ENCODE measurements at regions not wholly inside any gene's neighbourhood (a gene's known extent, or its start where the extent isn't known, plus 50 kb on each side); places are given as distances from the start of the nearest gene placed in this dataset.
A peak's percentile ranks its signal among the peaks of the same experiment; 100 is the strongest.

DNA sequence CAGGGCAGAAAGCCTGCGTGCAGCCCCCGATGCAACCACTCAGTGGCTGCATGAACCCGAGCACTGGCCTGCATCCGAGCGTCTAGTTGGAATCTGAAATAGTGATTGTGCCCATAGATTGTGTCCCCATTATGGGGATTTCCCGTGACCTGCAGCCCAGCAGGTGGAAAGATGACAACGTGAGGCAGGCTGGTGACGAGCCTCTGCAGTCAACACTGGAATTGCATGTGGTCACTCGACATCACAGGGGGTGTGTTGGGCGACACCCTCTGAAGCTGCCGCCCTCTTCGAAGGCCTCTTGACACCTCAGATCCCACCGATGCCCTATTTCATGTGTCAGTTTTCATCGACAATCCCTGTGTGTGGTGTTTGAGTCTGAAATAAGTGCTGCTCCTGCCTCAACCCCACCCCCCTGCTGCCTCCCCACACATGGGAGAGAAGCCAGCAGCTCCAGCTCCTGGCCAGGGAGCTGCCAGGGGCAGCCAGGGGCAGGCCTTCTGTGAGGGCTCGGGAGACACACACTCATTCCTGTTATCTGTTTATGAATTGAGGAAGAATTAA is 172.0 kb upstream of the B3GAT1 start:
- 75% methylated on average over 9 of the region's 15 CpGs for WGBS (ENCODE audit: insufficient coverage)
- Histone ChIP-seq H3K9ac (ENCODE audit: low read length) (no peak overlapping the region), H3K4me1 (ENCODE audit: control insufficient read depth in 2 of 2, insufficient read depth in 2 of 2, low read length in 2 of 2) (peaks cover 0 to 66% of the 10 kb centered on the region in 2 donors), H3K27ac (ENCODE audit: low read length in 2 of 2) (no peak overlapping the region), H2AFZ (ENCODE audit: insufficient read depth, low read depth, low read length, poor library complexity, severe bottlenecking) (no peak overlapping the region), H4K20me1 (ENCODE audit: control insufficient read depth, insufficient read depth, low read length, poor library complexity, severe bottlenecking) (no peaks in the 10 kb centered on the region), H3K4me2 (replicated peaks; ENCODE audit: low read depth, low read length, poor library complexity, severe bottlenecking) (peak overlapping the region; percentile 37), H3K9me3 (ENCODE audit: control extremely low read depth in 1 of 3, control insufficient read depth in 2 of 3, insufficient read depth in 1 of 3, low read length in 2 of 3) (peaks cover 0 to 9% (median 0%) of the 10 kb centered on the region in 3 donors), H3K36me3 (replicated peaks in 1 of 2; ENCODE audit: control extremely low read depth in 1 of 2, control insufficient read depth in 1 of 2, extremely low read depth in 1 of 2, insufficient read depth in 2 of 2, low read length in 1 of 2) (no peaks in the 10 kb centered on the region), H3K4me3 (ENCODE audit: control extremely low read depth in 1 of 5, extremely low read depth in 1 of 5, insufficient read depth in 1 of 5, low read depth in 2 of 5, low read length in 4 of 5) (no peak overlapping the region), H3K79me2 (ENCODE audit: control insufficient read depth, insufficient read depth, low read length) (no peaks in the 10 kb centered on the region), H3K27me3 (replicated peaks in 1 of 4; ENCODE audit: control extremely low read depth in 1 of 4, control insufficient read depth in 3 of 4, insufficient read depth in 4 of 4, low read length in 3 of 4) (peaks cover 0 to 4% (median 0%) of the 10 kb centered on the region in 4 experiments)
- ATAC-seq (ENCODE audit: low read depth) (no peak), DNase-seq (peak; percentile 13)
- no peak for TF ChIP-seq EZH2 (IDR thresholded peaks at IDR 0.05; ENCODE audit: borderline replicate concordance, insufficient read depth, low read depth, low read length, poor library complexity, severe bottlenecking)
- TF ChIP-seq, protein P1, sequence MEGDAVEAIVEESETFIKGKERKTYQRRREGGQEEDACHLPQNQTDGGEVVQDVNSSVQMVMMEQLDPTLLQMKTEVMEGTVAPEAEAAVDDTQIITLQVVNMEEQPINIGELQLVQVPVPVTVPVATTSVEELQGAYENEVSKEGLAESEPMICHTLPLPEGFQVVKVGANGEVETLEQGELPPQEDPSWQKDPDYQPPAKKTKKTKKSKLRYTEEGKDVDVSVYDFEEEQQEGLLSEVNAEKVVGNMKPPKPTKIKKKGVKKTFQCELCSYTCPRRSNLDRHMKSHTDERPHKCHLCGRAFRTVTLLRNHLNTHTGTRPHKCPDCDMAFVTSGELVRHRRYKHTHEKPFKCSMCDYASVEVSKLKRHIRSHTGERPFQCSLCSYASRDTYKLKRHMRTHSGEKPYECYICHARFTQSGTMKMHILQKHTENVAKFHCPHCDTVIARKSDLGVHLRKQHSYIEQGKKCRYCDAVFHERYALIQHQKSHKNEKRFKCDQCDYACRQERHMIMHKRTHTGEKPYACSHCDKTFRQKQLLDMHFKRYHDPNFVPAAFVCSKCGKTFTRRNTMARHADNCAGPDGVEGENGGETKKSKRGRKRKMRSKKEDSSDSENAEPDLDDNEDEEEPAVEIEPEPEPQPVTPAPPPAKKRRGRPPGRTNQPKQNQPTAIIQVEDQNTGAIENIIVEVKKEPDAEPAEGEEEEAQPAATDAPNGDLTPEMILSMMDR (IDR thresholded peaks at IDR 0.05): no peak
- ChIA-PET CTCF (no interaction called here), POLR2A (no interaction called here)
- peaks cover 10% of the 10 kb centered on the region for H3K27me3 Mint-ChIP-seq
- H3K4me3 Mint-ChIP-seq: peak overlapping the region; percentile 10
- H3K4me1 Mint-ChIP-seq: peaks cover 50% of the 10 kb centered on the region
- peak overlapping the region; percentile 41 for H3K27ac Mint-ChIP-seq
- H3K9me3 Mint-ChIP-seq (ENCODE audit: insufficient read depth): no peaks in the 10 kb centered on the region
- intact Hi-C loops (cut with micrococcal nuclease): no loop called here

DNA sequence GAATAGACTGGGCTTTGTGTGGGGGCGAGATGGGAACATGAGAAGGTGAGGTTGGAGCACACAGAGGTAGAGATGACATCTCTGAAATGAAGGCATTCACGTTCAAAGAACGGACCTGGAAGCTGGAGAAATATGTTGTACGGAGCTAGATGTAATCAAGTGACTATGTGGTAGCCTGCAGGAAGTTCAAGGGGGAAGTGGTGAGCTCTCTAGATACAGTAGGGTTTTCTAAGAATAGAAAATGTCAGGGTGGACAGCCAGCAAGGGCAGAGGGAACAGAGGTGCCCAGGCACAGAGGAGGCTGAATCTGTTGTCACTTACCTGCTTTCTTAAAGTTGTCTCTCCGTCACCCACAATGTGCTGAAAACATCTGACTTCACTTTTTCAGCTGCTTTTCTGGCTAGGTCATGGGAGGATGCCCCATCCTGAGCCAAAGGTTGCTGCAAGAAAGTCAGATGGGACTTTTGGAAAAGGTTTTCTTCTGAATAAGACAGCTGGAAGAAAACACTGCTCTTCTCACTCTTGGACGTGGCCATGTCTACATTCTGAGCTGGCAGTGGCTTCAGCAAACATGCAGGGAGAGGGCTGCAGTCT is 171.5 kb upstream of the B3GAT1 start:
- H3K4me3 ChIP-seq (ENCODE audit: control extremely low read depth in 1 of 5, extremely low read depth in 1 of 5, insufficient read depth in 1 of 5, low read depth in 2 of 5, low read length in 4 of 5): no peak overlapping the region
- TF ChIP-seq, protein P1 (IDR thresholded peaks at IDR 0.05): no peak
- no peak for TF ChIP-seq EZH2 (IDR thresholded peaks at IDR 0.05; ENCODE audit: borderline replicate concordance, insufficient read depth, low read depth, low read length, poor library complexity, severe bottlenecking)
- H3K9ac ChIP-seq (ENCODE audit: low read length): no peak overlapping the region
- no peak overlapping the region for H2AFZ ChIP-seq (ENCODE audit: insufficient read depth, low read depth, low read length, poor library complexity, severe bottlenecking)
- Mint-ChIP-seq H3K27ac (peak overlapping the region; percentile 60), H3K27me3 (peaks cover 10% of the 10 kb centered on the region), H3K9me3 (ENCODE audit: insufficient read depth) (no peaks in the 10 kb centered on the region), H3K4me3 (peak overlapping the region; percentile 83), H3K4me1 (peaks cover 46% of the 10 kb centered on the region)
- H3K36me3 ChIP-seq (replicated peaks in 1 of 2; ENCODE audit: control extremely low read depth in 1 of 2, control insufficient read depth in 1 of 2, extremely low read depth in 1 of 2, insufficient read depth in 2 of 2, low read length in 1 of 2): no peaks in the 10 kb centered on the region
- no peaks in the 10 kb centered on the region for H4K20me1 ChIP-seq (ENCODE audit: control insufficient read depth, insufficient read depth, low read length, poor library complexity, severe bottlenecking)
- peaks cover 0 to 9% (median 0%) of the 10 kb centered on the region in 3 donors for H3K9me3 ChIP-seq (ENCODE audit: control extremely low read depth in 1 of 3, control insufficient read depth in 2 of 3, insufficient read depth in 1 of 3, low read length in 2 of 3)
- ChIA-PET CTCF (no interaction called here), POLR2A (no interaction called here)
- intact Hi-C loops (cut with micrococcal nuclease): no loop called here
- 0% methylated on average over 5 of the region's 6 CpGs for WGBS (ENCODE audit: insufficient coverage)
- peak overlapping the region; percentile 37 for H3K4me2 ChIP-seq (replicated peaks; ENCODE audit: low read depth, low read length, poor library complexity, severe bottlenecking)
- peak; percentile 30 for DNase-seq
- H3K27me3 ChIP-seq (replicated peaks in 1 of 4; ENCODE audit: control extremely low read depth in 1 of 4, control insufficient read depth in 3 of 4, insufficient read depth in 4 of 4, low read length in 3 of 4): peaks cover 0 to 4% (median 0%) of the 10 kb centered on the region in 4 experiments
- peak; percentile 40 for ATAC-seq (ENCODE audit: low read depth)
- no peaks in the 10 kb centered on the region for H3K79me2 ChIP-seq (ENCODE audit: control insufficient read depth, insufficient read depth, low read length)
- no peak overlapping the region for H3K27ac ChIP-seq (ENCODE audit: low read length in 2 of 2)
- H3K4me1 ChIP-seq (ENCODE audit: control insufficient read depth in 2 of 2, insufficient read depth in 2 of 2, low read length in 2 of 2): peaks cover 0 to 61% of the 10 kb centered on the region in 2 donors
